Erythroblast (primary cell): ENCODE measurements at regions not wholly inside any gene's neighbourhood (a gene's known extent, or its start where the extent isn't known, plus 50 kb on each side); places are given as distances from the start of the nearest gene placed in this dataset.
"Not testable (repeated sequence)": the region's sequence is repeated elsewhere in the genome, so short reads cannot be mapped to it uniquely, and the experiment has no call there.

Experiments used
- DNase-seq, 2 experiments: peaks; one replicate each; lab custom pipeline; 2025; lab: John Stamatoyannopoulos, UW
- GATA1 ChIP-seq: IDR thresholded peaks from 2 replicates; pipeline ENCODE4 v1.6.1; 2011; ENCODE audit warnings: low read depth, mild to moderate bottlenecking, control low read depth, low read length, moderate library complexity
- POLR2A ChIP-seq: IDR thresholded peaks from 2 replicates; pipeline ENCODE4 v1.6.1; 2011; ENCODE audit warnings: mild to moderate bottlenecking, low read length

- no peak for DNase-seq
- no peak for TF ChIP-seq GATA1
- no peak for TF ChIP-seq POLR2A
Observed at GRCh38 chr12:116662612-116663144, 75.2 kb downstream of the SPRING1 start.

DNA sequence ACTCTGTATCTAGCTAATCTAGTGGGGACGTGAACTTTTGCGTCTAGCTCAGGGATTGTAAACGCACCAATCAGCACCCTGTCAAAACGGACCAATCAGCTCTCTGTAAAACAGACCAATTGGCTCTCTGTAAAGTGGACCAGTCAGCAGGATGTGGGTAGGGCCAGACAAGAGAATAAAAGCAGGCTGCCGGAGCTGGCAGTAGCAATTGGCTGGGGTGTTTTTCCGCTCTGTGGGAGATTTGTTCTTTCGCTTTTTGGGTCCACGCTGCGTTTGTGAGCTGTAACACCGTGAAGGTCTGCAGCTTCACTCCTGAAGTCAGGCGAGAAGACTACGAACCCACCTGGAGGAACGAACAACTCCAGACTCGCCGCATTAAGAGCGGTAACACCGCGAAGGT is 76.5 kb downstream of the SPRING1 start:
- DNase-seq: no peak
- no peak for TF ChIP-seq GATA1
- TF ChIP-seq POLR2A: no peak

GRCh38 chr12:116660740-116661139 is 77.1 kb downstream of the SPRING1 start:
- DNase-seq: not testable (repeated sequence)

- TF ChIP-seq GATA1 (no peak), POLR2A (no peak)
- DNase-seq: no peak
Observed at GRCh38 chr12:116659771-116660481, 77.9 kb downstream of the SPRING1 start.

- no peak for DNase-seq
- TF ChIP-seq GATA1 (no peak), POLR2A (no peak)
Observed at GRCh38 chr12:116657921-116658495, 79.9 kb downstream of the SPRING1 start.

DNA sequence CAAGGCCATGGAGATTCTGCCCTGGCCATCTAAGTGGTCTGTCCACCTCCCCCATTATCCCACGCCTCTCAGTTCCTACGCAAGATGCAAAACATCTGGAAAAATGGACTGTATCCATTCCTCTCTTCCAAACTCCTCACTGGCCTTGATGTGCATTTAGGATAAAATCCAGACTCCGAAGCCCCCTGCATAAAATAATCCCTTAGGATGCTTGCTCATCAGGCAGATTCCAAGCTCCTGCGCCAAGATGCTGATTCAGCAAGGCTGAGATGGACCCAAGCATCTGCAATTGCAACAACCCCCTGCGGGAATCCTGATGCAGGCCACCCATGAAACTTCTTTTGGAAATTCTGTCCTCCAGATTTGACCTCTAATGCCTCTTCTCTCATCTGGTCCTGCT is 81.6 kb downstream of the SPRING1 start:
- DNase-seq: no peak
- TF ChIP-seq GATA1: no peak
- no peak for TF ChIP-seq POLR2A

DNA sequence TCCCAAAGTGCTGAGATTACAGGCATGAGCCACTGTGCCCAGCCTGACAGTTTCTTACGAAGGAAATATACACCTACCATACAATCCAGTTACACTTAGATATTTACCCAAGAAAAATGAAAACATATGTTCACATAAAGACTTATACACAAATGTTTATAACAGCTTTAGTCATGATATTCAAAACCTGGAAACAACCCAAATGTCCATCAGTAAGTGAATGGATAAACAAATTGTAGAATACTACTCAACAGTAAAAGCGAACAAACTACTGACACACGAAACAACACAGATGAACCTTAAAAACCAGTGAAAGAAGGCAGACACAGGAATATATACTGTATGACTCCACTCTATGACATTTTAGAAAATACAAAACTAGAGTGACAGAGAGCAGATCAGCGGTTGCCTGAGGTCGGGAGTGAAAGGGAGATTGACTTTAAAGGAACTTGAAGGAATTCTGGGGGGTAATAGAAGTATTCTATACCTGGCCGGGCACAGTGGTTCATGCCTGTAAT is 83.6 kb downstream of the SPRING1 start:
- no peak for DNase-seq
- TF ChIP-seq GATA1 (no peak), POLR2A (no peak)

DNA sequence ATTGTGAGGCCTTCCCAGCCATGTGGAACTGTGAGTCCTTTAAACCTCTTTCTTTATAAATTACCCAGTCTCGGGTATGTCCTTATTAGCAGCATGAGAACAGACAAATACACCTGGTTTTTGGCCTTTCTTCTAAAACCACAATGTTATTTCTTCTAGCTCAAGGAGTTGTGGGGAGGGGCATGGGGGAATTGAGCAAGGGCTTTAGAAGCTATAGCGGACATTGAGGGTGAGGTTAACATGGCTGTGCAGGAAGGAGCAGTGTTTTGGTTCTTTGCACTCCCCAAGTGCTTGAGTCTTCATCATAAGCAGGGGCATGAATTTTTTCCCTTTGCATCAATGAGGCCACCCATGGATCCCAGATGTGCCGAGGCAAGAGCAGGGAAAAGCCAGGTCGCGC is 86.8 kb downstream of the SPRING1 start:
- DNase-seq: no peak
- no peak for TF ChIP-seq GATA1
- TF ChIP-seq POLR2A: no peak

DNA sequence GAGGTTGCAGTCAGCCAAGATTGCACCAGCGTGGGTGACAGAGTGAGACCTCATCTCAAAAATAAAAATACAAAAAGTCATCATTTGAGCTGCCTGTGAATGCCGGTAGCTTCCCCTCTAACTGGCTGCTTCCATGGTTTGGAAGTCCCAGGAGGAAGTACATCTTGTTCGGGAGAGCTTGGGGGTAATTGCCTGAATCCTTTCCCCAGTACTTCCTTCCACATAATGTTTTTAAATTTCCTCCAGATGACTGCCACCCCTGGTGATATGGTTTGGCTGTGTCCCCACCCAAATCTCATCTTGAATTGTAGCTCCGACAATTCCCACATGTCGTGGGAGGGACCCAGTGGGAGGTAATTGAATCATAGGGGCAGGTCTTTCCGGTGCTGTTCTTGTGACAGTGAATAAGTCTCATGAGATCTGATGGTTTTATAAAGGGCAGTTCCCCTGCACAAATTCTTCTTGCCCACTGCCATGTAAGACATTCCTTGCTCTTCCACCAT is 87.2 kb downstream of the SPRING1 start:
- TF ChIP-seq POLR2A (no peak), GATA1 (no peak)
- DNase-seq: no peak

- TF ChIP-seq POLR2A (no peak), GATA1 (no peak)
Observed at GRCh38 chr12:116650062-116650461, 87.8 kb downstream of the SPRING1 start.

DNA sequence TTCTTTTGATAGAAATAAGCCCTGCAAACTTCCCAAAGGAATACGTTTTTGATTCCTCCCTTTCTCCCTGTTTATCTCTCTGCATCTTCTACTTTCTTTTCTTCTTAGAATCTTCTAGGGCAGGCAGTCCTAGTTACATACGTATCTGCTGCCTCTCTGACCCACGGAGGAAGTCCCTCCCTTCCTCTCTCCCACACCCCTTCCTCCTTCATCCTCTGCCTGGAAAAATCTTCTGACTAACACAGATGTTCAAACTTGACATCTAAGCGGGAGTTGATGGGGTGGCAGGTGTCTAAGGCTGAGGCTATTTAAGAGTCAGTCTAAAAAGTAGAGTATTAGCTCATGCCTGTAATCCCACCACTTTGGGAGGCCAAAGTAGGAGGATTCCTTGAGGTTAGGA is 88.6 kb downstream of the MAP1LC3B2 start:
- TF ChIP-seq GATA1: no peak
- no peak for TF ChIP-seq POLR2A
- DNase-seq: no peak

More at GRCh38 chr12:116650062-116650461, 87.8 kb downstream of the SPRING1 start:
- no peak for DNase-seq

GRCh38 chr12:116646901-116647300 is 87.7 kb downstream of the MAP1LC3B2 start:
- no peak for DNase-seq
- TF ChIP-seq GATA1 (no peak), POLR2A (no peak)

GRCh38 chr12:116644806-116645205 is 85.6 kb downstream of the MAP1LC3B2 start:
- no peak for DNase-seq
- no peak for TF ChIP-seq GATA1
- TF ChIP-seq POLR2A: no peak

DNA sequence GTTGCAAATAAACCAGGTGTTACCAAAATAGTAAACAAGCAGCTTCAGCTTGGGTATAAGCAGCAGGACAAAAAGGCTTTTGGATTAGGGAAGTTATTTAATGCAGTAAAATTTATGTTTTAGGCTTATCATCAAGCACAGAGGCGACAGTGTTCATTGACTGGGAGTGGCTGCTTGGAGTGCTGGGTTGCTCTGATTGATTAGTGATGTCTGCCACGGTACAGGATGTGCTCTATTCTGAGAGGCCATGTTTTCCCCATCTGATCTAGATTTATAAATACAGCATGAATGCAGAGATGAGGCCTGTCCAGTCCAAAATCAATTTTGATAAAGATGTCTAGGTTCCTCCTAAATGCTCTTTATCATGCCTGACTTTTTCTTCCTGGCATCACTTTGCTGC is 83.5 kb downstream of the MAP1LC3B2 start:
- DNase-seq: no peak
- TF ChIP-seq GATA1 (no peak), POLR2A (no peak)

GRCh38 chr12:116642106-116642505 is 82.9 kb downstream of the MAP1LC3B2 start:
- TF ChIP-seq GATA1 (no peak), POLR2A (no peak)
- no peak for DNase-seq

DNA sequence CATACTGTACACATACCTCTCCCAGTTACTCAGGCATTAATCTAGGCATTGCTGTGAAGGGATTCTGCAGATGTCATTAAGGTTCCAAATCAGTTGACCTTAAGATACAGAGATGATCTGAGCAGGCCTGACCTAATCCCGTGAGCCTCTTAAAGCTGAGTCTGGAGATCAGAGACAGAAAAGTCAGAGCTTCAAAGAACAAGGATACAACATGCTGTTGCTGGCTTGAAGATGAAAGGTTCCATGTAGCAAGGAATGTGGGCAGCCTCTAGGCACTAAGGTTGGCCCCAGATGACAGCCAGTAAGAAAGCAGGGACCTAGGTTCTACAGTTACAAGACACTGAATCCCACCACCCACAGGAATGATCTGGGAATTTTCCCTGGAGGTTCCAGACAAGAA is 81.1 kb downstream of the MAP1LC3B2 start:
- DNase-seq: no peak
- TF ChIP-seq GATA1 (no peak), POLR2A (no peak)
